Inflammatory macrophage (primary cell): ENCODE measurements at regions not wholly inside any gene's neighbourhood (a gene's known extent, or its start where the extent isn't known, plus 50 kb on each side); places are given as distances from the start of the nearest gene placed in this dataset.

Source experiments
- DNase-seq, 2 donors: peaks; one replicate each; pipeline ENCODE4 v3.0.0-alpha.2; 2020 to 2022

DNA sequence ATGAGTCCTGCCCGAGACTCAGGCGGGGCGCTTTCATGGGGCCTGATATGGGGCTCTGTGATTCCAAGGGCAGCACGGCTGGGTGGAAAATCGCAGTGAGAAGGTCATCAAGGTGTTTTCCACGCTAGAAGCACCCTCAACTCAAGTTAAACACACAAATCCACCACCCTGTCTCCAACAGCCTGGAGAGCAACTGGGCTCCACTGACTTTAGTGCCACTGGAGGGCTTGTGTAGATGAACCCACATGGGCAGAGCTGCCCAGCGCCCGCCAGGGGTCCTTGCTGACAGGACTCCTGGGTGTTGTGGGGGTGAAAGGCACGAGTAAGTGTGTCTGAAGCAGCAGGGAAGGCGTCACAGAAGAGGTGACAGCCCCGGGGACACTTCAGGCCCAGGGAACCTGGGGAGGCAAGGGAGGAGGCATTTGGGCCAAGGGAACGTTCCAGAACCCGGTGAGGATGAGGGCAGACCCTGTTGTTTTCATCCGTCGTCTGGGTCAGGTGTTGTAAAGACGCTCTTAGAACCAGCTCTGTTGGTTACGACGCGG is 51.8 kb upstream of the CTDP1 start:
- DNase-seq: no peak

DNA sequence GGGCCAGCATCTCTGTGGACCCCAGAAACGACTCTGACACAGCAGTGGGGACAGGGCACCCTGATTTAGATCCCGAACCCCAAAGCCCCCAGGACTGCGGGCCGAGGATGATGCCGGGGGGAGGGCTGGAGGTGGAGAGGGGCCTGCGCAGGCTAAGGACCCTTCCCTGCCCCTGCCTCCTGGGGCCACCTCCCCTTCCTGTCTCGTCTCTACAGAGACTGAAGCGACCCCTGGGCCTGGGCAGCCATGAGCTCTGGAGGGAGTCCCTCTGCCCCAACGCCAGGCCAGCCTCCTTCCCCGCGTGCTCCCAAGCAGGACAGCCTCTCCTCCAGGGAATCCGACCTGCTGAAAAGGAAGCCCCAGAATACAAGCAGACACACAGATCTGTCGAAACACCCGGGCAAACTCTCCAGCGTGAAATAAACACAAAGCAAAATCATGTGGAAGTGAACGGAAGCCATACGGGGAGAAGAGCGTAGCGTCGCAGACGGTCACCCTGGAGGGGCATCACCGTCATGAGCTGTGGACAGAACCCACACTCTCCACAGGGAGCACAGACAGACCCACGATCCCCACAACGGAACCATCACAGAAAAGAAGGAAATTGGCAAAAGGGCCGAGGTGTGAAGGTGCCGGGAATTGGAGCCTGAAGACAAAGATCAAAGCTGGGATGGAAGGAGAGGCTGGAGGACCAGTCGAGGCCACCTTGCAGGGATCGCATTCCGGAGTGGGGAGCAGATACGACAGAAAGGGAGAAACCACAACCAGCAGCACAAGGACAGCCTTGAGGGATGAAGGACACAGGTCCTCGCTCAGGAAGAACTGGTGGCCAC is 51.0 kb upstream of the CTDP1 start:
- DNase-seq: no peak

DNA sequence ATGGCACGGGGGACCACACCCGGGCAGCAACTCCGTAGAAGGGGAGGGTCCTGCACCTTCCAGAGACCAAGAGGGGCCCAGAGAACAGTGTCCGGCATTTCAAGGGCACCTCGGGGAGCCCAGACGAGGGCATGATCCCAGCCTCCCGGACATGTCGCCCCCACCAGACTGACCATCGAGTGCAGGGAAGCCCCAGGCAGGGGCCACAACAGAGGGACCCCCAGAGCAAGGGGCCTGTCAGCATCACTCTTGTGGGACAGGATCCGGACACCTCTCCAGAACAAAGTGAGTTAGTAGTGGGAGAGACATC is 50.4 kb upstream of the CTDP1 start:
- DNase-seq: no peak

- DNase-seq: no peak
These were observed 50.0 kb upstream of the CTDP1 start for GRCh38 chr18:79629606-79630005.
